ENCODE measurements at regions not wholly inside any gene's neighbourhood (a gene's known extent, or its start where the extent isn't known, plus 50 kb on each side); places are given as distances from the start of the nearest gene placed in this dataset.

- no peak for TF ChIP-seq SIN3B (IDR thresholded peaks at IDR 0.05; ENCODE audit: low read length)
- TF ChIP-seq ATF6 (CRISPR knock-in tag; conservative IDR thresholded peaks at IDR 0.05), result no peak
- no peak for TF ChIP-seq NFE2L1 (CRISPR knock-in tag; IDR thresholded peaks at IDR 0.05; ENCODE audit: borderline replicate concordance)
- TF ChIP-seq FOXA1 (IDR thresholded peaks at IDR 0.05), result no peak
- TF ChIP-seq FOXA1 (CRISPR knock-in tag; IDR thresholded peaks at IDR 0.05), result no peak
- TF ChIP-seq BCL6 (CRISPR knock-in tag; IDR thresholded peaks at IDR 0.05), result no peak
- no peak for TF ChIP-seq PHF20 (CRISPR knock-in tag; IDR thresholded peaks at IDR 0.05)
- no peak for TF ChIP-seq ZNF143 (CRISPR knock-in tag; IDR thresholded peaks at IDR 0.05)
- TF ChIP-seq ZSCAN29 (CRISPR knock-in tag; conservative IDR thresholded peaks at IDR 0.05), result no peak
- TF ChIP-seq CTCF (CRISPR knock-in tag; IDR thresholded peaks at IDR 0.05), result peak; percentile 60
- TF ChIP-seq CHD4 (IDR thresholded peaks at IDR 0.05; ENCODE audit: borderline replicate concordance, low read length), result no peak
- TF ChIP-seq RELA (CRISPR knock-in tag; IDR thresholded peaks at IDR 0.05), result no peak
Observed at GRCh38 chr20:22180244-22180643, 404.1 kb downstream of the FOXA2 start.

All from HepG2 (cell line).